ENCODE measurements at regions not wholly inside any gene's neighbourhood (a gene's known extent, or its start where the extent isn't known, plus 50 kb on each side); places are given as distances from the start of the nearest gene placed in this dataset.

DNA sequence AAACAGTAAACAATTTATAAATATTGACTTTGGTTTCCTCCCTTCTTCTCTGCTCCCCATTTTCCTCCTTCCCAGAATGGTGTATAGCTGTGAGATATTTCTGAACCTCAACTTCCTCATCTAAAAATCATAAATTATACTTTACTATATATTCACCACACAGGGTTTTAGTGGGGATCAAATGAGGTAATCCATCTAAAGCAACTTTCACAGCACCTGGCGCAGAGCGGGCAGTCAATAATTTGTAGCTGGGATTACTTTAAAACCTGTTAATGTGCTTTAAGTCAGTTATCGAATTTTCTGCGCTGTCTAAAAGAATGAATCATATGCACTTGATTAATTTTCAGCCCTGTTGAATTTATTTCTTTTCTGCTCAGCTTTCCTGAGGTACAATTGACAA lies 172.7 kb downstream of the PTEN start:
- Histone ChIP-seq H3K27me3 (ENCODE audit: control insufficient read depth, insufficient read depth, low read length) (no peaks in the 10 kb centered on the region), H3K27ac (ENCODE audit: low read depth in 2 of 2, low read length in 2 of 2) (no peak overlapping the region), H3K9ac (ENCODE audit: low read length in 3 of 3) (no peak overlapping the region), H3K9me3 (ENCODE audit: control insufficient read depth in 2 of 3, insufficient read depth in 1 of 3, low read length in 3 of 3) (no peaks in the 10 kb centered on the region), H3K4me1 (ENCODE audit: control insufficient read depth in 2 of 3, insufficient read depth in 2 of 3, low read depth in 1 of 3, low read length in 3 of 3) (no peaks in the 10 kb centered on the region), H3K4me3 (ENCODE audit: low read length in 3 of 3) (no peak overlapping the region), H3K36me3 (ENCODE audit: control insufficient read depth in 2 of 3, insufficient read depth in 3 of 3, low read length in 3 of 3) (no peaks in the 10 kb centered on the region)
- intact Hi-C loops (cut with DNase I): no loop called here
- no peak for FAIRE-seq
- DNase-seq: no peak
- TF ChIP-seq, protein P1, sequence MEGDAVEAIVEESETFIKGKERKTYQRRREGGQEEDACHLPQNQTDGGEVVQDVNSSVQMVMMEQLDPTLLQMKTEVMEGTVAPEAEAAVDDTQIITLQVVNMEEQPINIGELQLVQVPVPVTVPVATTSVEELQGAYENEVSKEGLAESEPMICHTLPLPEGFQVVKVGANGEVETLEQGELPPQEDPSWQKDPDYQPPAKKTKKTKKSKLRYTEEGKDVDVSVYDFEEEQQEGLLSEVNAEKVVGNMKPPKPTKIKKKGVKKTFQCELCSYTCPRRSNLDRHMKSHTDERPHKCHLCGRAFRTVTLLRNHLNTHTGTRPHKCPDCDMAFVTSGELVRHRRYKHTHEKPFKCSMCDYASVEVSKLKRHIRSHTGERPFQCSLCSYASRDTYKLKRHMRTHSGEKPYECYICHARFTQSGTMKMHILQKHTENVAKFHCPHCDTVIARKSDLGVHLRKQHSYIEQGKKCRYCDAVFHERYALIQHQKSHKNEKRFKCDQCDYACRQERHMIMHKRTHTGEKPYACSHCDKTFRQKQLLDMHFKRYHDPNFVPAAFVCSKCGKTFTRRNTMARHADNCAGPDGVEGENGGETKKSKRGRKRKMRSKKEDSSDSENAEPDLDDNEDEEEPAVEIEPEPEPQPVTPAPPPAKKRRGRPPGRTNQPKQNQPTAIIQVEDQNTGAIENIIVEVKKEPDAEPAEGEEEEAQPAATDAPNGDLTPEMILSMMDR (IDR thresholded peaks at IDR 0.05; ENCODE audit: borderline replicate concordance, extremely low read depth, insufficient read depth): no peak

DNA sequence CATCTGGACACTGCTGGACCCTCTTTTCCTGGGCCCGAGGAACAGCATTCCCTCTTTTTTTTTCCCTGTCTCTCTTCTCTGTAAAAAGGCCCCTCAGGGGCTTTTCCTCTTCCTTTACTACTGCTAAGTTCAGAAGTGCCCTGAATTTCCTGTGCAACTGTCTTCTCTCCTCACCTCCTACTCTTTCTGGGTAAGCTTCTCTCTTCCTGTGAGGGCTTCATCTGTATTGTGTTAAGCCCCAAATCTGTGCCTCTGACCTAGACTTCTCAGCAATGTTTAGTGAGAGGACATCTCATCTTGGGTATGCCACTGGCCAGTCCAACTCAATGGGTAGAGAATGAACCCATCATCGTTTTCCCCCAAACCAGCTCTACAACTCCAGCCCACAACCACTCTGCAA lies 174.2 kb downstream of the PTEN start:
- Histone ChIP-seq H3K36me3 (ENCODE audit: control insufficient read depth in 2 of 3, insufficient read depth in 3 of 3, low read length in 3 of 3) (no peaks in the 10 kb centered on the region), H3K4me3 (ENCODE audit: low read length in 3 of 3) (no peak overlapping the region), H3K4me1 (ENCODE audit: control insufficient read depth in 2 of 3, insufficient read depth in 2 of 3, low read depth in 1 of 3, low read length in 3 of 3) (peaks cover 0 to 2% (median 0%) of the 10 kb centered on the region in 3 donors), H3K27ac (ENCODE audit: low read depth in 2 of 2, low read length in 2 of 2) (no peak overlapping the region), H3K9me3 (ENCODE audit: control insufficient read depth in 2 of 3, insufficient read depth in 1 of 3, low read length in 3 of 3) (no peaks in the 10 kb centered on the region), H3K9ac (ENCODE audit: low read length in 3 of 3) (no peak overlapping the region), H3K27me3 (ENCODE audit: control insufficient read depth, insufficient read depth, low read length) (no peaks in the 10 kb centered on the region)
- intact Hi-C loops (cut with DNase I): no loop called here
- TF ChIP-seq, protein P1 (IDR thresholded peaks at IDR 0.05; ENCODE audit: borderline replicate concordance, extremely low read depth, insufficient read depth): no peak
- no peak for FAIRE-seq
- DNase-seq: no peak

DNA sequence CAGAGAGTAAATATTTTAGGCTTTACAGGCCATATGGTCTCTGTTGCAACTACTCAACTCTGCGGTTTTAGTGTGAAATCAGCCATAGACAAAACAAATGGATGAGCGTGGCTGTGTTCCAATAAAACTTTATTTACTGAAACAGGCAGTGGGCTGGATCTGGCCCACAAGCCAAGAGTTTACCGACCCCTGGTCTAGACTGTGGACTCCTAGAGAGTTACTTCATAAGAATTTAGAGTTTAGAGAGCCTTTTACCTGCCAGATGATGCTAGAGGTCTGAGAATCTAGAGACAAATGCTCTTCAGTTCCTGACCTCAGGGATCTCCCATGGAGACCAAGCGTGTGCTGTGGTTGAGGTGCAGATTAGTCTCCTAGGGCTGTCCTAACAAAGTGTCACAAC lies 174.8 kb downstream of the PTEN start:
- H3K27me3 ChIP-seq (ENCODE audit: control insufficient read depth, insufficient read depth, low read length): no peaks in the 10 kb centered on the region
- peaks cover 0 to 5% (median 0%) of the 10 kb centered on the region in 3 donors for H3K4me1 ChIP-seq (ENCODE audit: control insufficient read depth in 2 of 3, insufficient read depth in 2 of 3, low read depth in 1 of 3, low read length in 3 of 3)
- no peaks in the 10 kb centered on the region for H3K9me3 ChIP-seq (ENCODE audit: control insufficient read depth in 2 of 3, insufficient read depth in 1 of 3, low read length in 3 of 3)
- TF ChIP-seq, protein P1 (IDR thresholded peaks at IDR 0.05; ENCODE audit: borderline replicate concordance, extremely low read depth, insufficient read depth): no peak
- H3K36me3 ChIP-seq (ENCODE audit: control insufficient read depth in 2 of 3, insufficient read depth in 3 of 3, low read length in 3 of 3): no peaks in the 10 kb centered on the region
- no peak overlapping the region for H3K4me3 ChIP-seq (ENCODE audit: low read length in 3 of 3)
- no peak for DNase-seq
- FAIRE-seq: no peak
- H3K9ac ChIP-seq (ENCODE audit: low read length in 3 of 3): no peak overlapping the region
- intact Hi-C loops (cut with DNase I): no loop called here
- no peak overlapping the region for H3K27ac ChIP-seq (ENCODE audit: low read depth in 2 of 2, low read length in 2 of 2)

DNA sequence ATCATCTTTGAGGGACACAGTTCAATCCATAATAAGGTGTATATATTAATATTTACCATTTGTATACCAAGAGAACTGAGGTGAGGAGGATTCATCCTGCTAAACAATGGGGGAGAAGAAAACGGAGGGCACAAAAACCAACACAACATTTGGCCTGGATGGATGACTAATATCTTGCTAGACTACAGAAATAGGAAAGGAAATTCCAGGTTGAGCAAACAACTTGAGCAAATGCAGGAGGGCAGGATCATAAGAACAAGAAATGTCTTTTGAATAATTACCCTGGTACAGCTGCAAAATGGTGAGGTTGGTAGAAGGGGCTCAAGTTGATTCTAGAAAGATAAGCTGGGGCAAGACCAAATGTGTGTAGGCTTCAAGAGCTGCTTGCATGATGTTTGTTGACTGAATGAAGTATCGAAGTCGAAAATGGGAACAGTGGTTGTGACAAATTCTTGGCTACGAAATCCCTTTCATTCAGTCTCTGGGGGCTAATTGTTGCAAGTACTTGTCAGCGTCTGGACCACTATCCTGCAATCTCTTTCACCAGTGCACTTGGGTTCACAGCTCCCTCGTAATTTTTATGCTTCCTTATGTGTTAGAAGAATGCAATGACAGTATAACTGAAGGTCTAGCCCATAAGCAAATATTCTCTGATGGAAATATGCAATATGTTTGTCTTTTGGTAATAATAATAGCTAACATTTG lies 176.2 kb downstream of the PTEN start:
- Histone ChIP-seq H3K4me3 (ENCODE audit: low read length in 3 of 3) (no peak overlapping the region), H3K9ac (ENCODE audit: low read length in 3 of 3) (no peak overlapping the region), H3K9me3 (ENCODE audit: control insufficient read depth in 2 of 3, insufficient read depth in 1 of 3, low read length in 3 of 3) (no peaks in the 10 kb centered on the region), H3K27me3 (ENCODE audit: control insufficient read depth, insufficient read depth, low read length) (no peaks in the 10 kb centered on the region), H3K4me1 (ENCODE audit: control insufficient read depth in 2 of 3, insufficient read depth in 2 of 3, low read depth in 1 of 3, low read length in 3 of 3) (peaks cover 0 to 5% (median 0%) of the 10 kb centered on the region in 3 donors), H3K36me3 (ENCODE audit: control insufficient read depth in 2 of 3, insufficient read depth in 3 of 3, low read length in 3 of 3) (no peaks in the 10 kb centered on the region), H3K27ac (ENCODE audit: low read depth in 2 of 2, low read length in 2 of 2) (no peak overlapping the region)
- intact Hi-C loops (cut with DNase I): no loop called here
- DNase-seq: no peak
- no peak for FAIRE-seq
- TF ChIP-seq, protein P1 (IDR thresholded peaks at IDR 0.05; ENCODE audit: borderline replicate concordance, extremely low read depth, insufficient read depth): no peak

Data from kidney (tissue), 13 donors.